ENCODE measurements at regions not wholly inside any gene's neighbourhood (a gene's known extent, or its start where the extent isn't known, plus 50 kb on each side); places are given as distances from the start of the nearest gene placed in this dataset.

GRCh38 chr2:20942646-20943125 lies 101.2 kb downstream of the APOB start:
- TF ChIP-seq POLR2AphosphoS5 (IDR thresholded peaks at IDR 0.05): no peak
- TF ChIP-seq POLR2A (IDR thresholded peaks at IDR 0.05): no peak
- no peak for TF ChIP-seq CTCF (IDR thresholded peaks at IDR 0.05)

Measured in gastroesophageal sphincter (tissue), 3 donors.